ENCODE measurements at regions not wholly inside any gene's neighbourhood (a gene's known extent, or its start where the extent isn't known, plus 50 kb on each side); places are given as distances from the start of the nearest gene placed in this dataset.

DNA sequence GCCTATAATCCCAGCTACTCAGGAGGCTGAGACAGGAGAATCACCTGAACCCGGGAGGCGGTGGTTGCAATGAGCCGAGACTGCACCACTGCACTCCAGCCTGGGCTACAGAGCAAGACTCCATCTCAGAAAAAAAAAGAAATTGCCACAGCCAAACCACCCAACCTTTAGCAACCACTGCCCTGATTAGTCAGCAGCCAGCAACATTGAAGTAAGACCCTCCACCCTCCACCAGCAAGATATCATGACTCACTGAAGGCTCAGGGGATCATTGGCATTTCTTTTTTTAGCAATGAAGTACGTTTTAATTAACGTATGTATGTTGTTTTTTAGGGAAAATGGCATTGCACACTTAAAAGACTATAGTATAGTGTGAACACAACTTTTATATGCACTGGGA is 349.1 kb upstream of the ACVR2A start:
- DNase-seq, result no peak

DNA sequence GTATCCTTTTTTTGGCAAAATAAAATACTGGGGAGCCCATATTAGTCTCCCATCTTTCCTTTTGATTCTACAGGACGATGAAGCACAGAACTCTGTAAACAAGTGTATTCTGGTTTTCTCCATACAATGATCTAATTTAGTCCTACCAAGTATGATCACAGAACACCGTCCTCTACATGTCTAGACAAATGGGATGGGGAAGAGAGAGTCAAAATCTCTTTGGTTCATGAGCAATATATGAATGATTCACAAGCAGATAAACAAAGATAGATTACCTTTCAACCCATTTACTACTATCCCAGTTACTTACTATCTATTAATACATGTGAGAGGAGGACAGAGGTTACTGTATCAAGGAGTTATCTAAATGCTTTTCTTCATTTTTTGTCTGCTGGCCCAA is 352.4 kb upstream of the ACVR2A start:
- no peak for DNase-seq

DNA sequence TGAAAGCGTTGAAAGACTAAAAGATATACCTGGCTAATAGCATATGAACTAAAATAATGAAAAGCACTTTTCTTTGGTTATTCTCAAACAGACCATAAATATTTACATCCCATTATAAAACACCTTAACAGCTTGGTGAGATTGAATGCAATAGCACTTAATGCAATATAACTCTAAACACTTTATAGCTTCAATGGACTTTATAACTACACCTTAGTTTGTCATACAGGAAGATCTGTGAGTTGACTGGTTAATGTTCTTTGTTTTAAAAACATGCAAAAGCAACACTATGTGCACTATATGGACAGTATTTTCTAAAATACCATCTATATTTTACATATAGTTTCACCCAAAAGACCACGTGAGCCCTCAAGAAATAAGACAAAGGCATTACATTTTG is 353.3 kb upstream of the ACVR2A start:
- DNase-seq, result no peak

DNA sequence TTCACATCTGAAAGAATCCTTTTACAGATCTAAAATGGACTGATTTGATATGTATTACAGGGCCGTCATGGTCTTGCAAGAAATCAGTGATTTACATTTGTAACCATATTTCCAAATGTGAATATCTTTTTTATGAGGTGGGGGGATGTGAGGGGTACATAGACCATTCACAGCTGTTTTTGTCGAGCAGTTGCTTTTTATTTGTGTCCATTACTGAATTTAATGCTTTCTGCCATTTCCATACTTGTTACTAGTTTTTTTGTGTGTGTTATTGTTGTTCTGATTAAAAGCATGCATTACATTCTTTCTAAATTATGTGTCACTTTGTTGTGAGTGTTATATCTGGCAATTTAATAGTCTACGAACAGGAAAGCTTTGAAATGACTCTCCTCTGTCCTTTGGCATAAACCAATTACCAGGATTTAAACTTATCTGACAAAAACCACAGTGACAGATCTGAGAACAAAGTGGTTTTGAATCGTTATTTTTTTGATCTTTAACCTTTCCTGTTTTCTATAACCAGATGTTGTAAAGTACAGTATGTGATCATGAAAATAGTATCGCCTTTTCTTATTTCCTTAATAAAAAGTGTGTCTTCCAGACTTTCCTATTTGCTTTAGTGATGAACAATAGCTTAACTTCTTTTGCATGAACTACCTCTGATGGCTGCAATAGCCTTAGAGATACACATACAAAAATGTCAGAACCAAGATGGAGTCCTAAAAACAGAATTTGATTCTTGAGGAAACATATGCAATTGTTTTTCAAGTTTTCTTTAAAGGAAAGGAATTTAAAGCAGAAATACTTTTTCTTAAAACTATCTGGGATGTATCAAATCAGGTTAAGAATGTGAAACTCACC is 354.2 kb upstream of the ACVR2A start:
- no peak for DNase-seq

DNA sequence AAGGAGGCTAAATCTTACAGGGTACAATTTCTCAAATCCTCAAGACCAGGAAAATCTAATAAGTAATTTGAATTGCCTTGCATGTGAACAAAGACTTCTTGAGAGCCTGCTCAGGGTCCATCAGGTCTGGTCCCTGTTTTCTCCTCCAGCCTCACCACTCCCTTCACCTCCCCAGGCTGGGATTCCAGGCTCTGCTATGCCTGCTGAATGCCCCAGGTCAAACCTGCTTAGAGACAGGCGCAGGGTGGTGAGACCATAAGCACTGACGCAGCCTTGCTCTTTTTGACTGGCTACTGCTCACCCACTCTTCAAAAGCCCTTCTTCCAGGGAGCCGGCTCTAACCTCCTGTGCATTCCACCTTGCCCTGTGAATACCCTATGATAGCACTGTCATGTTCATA is 356.4 kb upstream of the ACVR2A start:
- DNase-seq, result no peak

DNA sequence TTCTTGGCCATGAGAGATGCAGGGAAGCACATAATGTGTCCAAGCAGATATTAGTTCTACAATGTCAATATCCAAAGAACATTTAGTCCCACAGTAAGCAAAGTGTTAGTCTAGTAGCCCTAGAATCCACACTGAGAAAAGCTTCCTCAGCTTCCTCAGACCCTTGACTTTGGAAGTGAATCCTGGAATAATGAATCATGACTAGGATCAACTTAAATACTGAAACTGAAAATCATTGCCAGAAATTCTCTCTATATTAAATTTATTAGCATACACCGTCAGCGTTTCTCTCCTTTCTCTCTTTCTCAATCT is 356.9 kb upstream of the ACVR2A start:
- DNase-seq, result no peak

DNA sequence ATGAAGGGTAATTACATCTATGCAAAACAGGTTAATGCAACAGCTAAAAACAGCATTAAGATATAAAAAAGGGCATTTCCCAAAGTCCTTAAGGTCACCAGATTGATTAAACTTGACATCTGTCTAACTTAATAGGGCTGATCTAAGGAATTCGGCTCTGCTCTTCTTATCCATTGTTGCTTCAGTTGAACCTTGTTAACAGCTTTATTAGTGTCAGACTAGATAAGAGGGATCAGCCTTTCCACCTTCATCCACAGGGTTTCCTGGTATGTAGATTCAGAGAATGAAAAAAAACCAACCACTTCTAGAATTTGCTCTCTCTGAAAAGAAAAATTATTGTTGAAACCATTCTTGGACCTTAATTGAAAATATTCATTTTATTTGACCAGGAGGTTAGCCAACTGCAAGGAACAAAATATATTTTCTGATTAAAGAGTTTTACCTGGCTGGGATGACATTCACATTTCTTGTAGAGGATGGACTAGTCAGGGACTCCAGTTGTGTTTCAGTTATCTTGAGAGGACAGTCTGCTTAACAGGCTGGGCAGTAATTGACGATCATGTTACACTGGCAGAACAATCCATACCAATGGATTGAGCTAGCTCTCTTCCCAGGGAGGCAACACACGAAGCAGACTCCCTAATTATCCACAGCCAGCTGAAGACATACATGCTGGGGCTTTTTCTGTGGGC is 357.4 kb upstream of the ACVR2A start:
- no peak for DNase-seq

DNA sequence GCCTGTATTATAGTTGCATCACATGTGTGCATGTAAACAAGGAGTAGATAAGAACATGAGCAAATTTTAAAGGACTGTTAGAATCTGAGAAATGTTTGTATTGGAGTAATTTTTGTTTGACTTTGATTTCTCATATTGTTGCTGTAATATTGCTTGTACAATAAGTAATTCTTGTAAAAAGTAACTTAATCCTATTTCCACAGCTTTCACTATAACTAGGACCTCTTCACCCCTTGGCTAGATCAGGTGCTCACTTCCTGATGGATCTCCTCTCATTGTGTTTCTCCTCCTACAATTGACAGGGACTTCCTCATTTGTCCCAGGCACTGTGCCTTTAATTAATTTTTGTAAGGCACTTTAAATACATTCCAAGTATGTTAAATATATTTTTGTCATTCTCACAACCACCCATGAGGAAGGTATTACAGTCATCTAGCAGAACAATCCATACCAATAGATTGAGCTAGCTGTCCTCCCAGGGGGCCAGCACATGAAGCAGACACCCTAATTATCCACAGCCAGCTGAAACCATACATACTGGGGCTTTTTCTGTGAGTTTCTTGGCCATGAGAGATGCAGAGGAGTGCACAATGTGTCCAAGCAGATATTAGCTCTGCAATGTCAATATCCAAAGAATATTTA is 359.5 kb upstream of the ACVR2A start:
- DNase-seq, result no peak

DNA sequence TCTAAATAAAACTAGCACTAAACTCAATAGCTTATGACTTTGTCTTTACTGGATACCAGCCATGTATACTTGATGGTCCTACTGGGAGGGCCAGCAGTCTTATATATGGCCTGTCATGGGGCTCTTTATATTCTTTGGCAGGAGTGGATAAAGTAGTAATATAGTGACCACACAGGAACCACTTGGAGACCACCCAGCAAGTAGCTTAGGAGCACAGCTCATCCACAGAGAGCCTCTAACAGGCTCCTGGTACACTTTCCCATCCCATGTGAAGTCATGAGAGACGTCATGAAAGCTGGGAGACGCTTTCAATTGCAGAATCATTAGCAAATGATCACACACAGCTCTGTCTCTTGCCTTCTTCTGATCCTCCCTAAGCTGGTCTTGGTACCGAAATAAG is 360.9 kb upstream of the ACVR2A start:
- no peak for DNase-seq

DNA sequence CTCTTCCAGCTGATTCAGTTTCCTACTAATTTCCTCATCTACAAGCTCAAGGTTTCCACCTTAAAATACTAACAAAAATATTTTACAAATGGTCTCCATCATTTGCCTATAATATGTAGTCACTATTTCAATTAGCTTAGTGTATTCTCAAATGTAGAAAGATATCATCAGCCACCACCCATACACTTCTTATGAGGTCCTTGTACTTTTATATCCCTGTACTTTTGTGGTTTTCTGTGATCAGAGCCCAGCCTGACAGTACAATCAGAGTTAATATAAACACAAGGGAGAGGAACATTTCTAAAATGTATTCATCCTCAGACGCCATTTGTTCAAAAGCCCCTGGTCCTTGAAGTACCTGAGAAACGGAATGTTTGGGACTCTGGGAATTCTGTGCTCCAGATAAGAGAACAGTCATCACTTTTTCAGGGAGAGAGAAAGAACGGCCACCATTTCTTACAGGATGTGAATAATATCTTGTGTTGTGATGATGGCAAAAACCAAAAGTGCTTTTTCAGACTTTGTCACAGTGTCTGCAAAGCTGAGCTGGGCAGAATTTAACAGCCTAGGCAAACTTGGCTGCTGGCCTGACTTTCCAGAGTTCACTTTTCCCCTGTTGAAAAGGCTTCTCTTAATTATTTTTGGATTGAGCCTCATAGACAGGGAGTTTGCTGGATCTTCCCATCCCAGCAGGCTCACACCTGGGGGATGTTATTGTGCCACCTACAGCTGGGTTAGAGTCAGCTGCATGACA is 361.7 kb upstream of the ACVR2A start:
- no peak for DNase-seq

DNA sequence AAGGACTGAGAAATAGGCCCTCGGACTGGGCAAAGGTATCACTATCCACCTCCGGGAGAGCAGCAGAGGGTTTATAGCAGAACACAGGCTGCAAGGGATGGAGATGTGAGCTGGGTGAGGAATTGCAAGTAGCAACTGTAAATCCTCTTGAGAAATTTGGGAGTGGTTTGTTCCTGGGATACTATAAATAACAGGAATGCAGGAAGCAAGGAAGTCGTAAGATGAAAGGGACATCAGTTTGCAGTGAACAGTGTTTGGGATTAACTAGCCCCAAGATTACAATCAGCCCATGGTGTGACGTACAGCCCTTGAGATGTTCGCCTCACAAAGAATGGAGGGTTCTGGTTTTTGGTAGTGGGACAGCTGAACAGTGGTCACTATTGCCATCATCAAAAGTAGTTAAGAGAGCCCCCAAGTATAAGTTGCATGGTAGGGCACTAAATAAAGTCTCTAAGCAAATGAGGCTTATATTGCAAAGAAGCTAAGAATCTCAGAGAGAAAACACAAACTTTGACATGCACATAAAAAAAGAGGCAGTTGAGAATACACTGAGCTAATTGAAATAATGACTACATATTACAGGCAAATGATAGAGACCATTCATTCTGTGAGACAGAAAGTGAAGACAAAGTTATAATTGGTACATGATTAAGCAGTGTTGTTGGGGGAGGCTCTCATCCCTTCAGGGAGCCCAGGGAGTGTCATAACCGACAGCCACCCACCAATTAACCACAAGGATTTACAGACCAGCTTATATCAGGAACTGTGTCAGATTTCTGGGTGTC is 362.5 kb upstream of the ACVR2A start:
- DNase-seq, result no peak

DNA sequence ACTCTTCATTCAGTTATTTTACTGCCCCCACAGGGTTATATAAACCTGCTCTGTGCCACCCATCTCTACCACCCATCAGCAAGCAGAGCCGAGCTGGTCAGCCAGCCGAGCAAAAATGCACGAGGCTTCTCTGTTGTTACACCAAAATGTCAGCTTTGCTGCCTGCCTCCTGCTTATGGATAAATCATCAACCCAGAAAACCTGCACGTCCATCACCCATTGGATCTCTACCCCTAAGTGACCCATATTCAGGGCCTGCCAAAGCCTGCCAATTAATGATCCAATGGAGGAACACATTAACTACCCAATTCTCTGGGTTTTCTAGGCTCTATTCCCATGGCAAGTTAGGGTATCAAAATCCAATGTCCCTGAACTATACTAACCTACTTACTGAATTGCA is 365.5 kb upstream of the ACVR2A start:
- DNase-seq, result no peak

DNA sequence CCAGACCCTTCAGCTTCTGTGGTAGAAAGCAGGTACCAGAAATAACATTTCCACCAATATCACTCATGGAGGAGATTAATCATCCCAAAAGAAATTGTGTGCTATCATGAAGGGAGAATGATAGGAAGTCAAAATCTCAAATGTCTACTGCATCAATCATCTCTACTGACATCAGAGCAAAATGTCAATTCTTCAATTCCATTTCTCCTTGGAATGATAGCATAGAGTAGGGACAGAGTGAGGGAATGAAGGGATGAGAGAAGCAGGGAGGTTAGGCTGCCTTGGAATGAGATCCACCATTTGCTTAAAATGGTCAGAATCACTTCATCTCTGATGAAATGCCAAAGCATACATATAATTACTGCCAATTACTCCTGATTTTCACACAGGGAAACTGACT is 371.8 kb upstream of the ACVR2A start:
- DNase-seq, result no peak

DNA sequence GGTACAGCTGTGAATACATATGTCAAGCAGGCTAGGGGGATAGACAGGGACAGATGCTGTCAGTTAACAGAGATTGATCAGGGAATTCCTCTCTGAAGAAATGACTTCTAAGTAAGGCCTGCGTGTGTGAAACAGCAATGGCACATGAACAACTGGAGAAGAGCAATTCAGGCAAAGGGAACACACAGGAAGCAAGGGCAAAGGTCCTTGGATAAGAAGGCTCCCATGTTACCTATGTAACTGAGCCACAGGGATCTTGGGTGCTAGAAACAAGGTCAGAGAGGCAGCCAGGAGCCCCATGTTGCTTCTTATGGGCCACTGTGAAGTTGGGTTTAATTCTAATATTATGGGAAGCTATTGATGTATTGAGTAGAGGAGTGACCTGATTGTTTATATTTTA is 373.7 kb upstream of the ACVR2A start:
- DNase-seq, result no peak

DNA sequence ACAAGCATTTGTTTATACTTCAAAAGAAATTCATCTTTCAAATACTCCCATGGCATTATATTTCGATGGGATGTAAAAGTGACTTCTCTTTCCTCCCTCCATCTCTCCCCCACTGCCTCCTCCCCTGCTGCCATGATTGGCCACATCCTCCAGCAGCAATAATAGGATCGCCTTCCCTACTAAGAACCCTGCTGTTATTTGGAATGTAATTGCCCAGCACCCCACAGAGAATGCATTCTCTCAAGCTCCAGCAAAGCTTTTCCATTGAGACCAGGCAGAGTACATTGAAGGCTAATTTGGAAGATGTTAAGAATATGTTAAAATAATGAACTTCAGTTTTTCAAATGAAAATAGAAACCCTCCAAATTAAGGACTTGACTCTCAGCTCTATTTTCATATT is 375.4 kb upstream of the ACVR2A start:
- DNase-seq, result no peak

DNA sequence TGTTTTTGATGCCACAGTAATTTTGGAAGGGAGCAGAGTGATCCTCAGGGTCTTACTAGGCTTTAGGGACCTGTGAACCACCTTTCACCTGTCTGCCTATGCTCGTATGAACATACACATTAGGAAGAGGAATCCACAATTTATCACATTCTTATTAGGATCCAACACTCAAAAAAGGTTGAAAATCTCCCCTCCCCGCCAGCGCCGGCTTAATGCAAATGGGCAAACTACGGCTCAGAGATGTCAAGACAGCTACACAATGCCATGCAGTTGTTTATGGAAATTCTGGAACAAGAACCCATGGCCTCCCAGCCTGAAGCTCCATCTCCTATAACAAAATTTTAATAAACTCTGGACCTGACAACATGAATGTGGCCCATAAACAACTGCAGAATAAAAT is 375.9 kb upstream of the ACVR2A start:
- no peak for DNase-seq

DNA sequence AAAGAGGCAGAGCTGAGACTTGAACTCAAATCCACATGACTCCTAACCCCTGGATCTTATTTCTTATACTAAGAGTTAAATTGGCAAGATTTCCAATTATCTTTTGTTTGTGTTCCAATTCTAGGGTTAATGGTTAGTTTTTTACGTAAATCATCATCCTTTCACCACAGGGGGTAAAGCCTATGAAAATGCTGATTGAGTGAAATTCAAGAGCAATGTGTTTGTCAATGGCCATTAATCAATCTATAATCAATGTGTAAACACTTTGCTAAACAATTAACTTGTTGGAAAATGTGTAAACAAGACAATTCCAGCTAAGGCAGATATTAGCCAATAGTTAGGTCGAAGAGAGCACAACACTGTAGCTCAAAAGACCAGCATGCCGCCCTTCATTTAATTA is 376.5 kb upstream of the ACVR2A start:
- no peak for DNase-seq

DNA sequence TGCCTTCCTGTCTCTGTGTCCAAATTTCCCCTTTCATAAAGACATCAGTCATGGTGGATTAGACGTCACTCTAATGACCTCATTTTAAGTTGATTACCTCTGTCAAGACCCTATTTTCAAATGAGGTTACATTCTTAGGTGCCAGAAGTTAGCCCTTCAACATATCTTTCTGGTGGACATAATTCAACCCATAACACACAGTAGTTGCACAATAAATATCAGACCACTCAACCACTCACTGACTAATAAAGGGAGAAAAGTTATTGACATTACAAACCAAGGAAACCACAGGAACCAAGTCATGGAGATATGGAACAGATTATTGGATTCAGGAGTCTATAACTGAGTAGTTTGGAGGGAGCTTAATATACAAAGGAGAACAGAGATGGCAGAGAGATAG is 377.4 kb upstream of the ACVR2A start:
- DNase-seq, result no peak

DNA sequence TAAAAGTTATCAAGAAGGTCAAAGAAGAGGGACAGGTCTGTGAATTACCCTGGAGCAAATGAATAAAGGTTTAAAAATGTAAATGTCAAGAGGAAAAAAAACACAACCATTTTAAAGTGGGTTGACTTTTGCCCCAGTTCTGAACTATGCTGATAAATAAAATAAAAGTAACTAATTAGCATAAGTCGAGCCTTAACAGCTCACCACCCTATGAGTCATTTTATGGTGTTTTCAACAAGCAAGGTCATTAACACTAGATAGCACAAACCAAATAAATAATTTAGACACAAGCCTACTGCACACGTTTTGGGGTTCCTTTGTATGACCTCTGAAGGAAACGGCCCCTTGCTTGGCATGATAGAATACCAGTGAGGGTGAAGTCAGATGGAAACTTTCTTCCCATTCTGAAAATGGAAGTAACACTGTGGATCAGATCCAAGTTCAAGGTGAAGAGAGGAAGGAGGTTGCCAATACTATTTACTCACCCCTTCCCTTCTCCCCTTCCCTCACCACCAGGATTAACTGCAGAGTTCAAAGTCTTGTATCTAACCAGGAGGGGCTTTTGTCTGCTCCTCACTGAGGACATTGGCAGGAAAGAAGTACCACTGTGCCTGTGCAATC is 380.0 kb upstream of the ACVR2A start:
- no peak for DNase-seq

DNA sequence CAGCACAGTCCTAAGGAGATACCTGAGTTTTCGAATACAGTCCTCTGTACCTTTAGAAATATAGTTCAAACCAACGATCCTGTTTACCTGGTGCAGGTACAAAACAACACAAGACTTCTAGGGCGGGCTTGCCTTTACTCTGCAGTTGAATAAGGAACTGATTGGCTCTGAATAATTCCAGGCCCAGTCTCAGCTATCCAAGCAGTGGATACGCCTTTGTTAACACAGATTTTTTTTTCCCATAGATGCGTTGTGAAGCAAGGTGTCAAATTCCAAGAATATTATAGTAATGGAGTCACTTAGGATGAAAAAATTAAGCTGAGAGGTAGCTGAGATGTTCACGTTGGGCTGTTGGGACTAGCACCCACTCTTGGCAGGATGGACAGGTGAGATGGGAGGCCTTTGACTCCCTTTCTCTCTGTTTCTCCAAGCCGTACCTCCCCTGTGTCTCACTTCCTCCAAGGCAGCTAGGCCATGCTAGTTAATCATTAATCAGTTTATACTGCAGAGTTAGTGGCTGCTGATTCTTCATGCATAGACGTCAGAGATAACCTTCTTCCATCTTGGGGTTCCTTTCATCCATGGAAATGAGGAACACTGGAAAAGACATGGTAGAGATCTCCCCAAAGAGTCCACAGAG is 380.8 kb upstream of the ACVR2A start:
- DNase-seq, result no peak

DNA sequence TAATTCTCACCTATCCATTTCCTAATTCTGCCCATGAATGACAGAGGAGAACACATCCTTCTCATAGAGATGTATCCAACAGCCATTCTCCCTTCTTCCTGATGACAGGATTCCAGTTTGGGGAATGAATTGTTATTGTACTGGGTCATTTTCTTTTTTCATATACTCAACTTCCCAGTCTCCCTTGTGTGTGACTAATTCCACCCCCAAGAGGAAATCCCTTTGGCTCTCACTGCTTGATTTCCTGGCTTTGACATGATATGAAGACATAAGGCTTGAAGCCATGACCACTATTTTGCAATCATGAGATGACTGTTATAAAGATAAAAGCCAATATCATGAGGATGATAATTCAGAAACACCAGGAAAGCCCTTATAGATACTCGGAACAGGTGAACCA is 384.7 kb upstream of the ACVR2A start:
- no peak for DNase-seq

DNA sequence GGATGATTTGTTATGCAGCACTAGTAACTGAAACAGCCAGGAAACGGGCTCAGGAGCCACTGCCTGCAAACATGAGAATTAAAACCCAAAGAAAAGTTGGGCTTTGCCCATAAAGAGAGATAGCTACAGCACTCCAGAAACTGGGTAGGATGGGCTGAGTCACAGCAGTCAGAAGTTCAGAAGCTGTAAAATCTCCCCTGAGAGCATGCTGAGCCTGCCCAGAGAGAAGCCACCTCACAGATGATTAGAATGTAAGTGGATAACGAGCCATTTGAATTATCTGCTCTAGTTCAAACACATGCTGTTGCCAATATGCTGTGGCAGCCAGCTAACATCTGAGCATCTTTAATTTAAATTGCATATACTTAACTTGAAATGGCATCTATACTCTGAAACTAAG is 388.1 kb upstream of the ACVR2A start:
- DNase-seq, result no peak

Measured in hematopoietic multipotent progenitor cell treated with erythropoietin and hydrocortisone succinate and interleukin-3 and kit ligand, for 4 days (in vitro differentiated cells).